GM06990 (cell line): ENCODE measurements at regions not wholly inside any gene's neighbourhood (a gene's known extent, or its start where the extent isn't known, plus 50 kb on each side); places are given as distances from the start of the nearest gene placed in this dataset.

Experiments used
- DNase-seq: peaks from one replicate; pipeline ENCODE4 v3.0.0-alpha.2; 2011; ENCODE audit not compliant: insufficient read length; ENCODE audit errors: extremely low read depth
- H3K27me3 ChIP-seq: replicated peaks from 2 replicates; pipeline ENCODE4 v1.6.0; 2011; ENCODE audit warnings: low read length; ENCODE audit not compliant: control insufficient read depth, insufficient read depth
- H3K36me3 ChIP-seq: 2 replicates; pipeline ENCODE4 v1.5.1; 2011; ENCODE audit warnings: low read length; ENCODE audit not compliant: control insufficient read depth, insufficient read depth
- H3K4me3 ChIP-seq: replicated peaks from 2 replicates; pipeline ENCODE4 v1.5.1; 2011; ENCODE audit warnings: low read depth, mild to moderate bottlenecking, control low read depth, low read length
- CTCF ChIP-seq: IDR thresholded peaks from 2 replicates; pipeline ENCODE4 v1.5.1; 2011; ENCODE audit warnings: low read length, control low read depth, mild to moderate bottlenecking, inconsistent platforms; ENCODE audit not compliant: insufficient read depth, poor library complexity, severe bottlenecking

DNA sequence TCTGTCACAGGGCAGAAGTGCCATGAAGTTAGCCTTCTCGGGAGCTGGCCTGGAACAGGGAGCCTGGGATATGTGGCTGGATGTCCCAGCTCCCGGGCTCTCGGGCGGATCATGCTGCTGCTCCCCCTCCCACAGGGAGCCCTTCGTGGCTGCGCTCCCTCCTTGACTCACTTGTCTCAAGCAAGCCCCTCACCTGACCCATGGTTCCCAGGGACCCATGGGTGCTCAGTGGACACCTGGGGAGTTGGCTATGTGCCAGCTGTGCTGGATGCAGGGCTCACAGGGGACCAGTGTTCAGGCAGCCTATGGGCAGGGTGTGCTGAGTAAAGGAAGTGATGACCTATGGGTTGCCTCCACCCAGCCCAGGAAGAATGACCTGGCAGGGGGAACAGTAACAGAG, 213.1 kb upstream of the SGCG start:
- H3K36me3 ChIP-seq, result no peaks in the 10 kb centered on the region
- TF ChIP-seq CTCF, result no peak
- H3K4me3 ChIP-seq, result no peak overlapping the region
- H3K27me3 ChIP-seq, result no peaks in the 10 kb centered on the region
- DNase-seq, result no peak

GRCh38 chr13:22979952-22980351, 200.8 kb upstream of the SGCG start:
- Histone ChIP-seq H3K36me3 (no peaks in the 10 kb centered on the region), H3K4me3 (no peak overlapping the region), H3K27me3 (no peaks in the 10 kb centered on the region; the same call in 1 of the 2 replicates)
- no peak for TF ChIP-seq CTCF
- no peak for DNase-seq

DNA sequence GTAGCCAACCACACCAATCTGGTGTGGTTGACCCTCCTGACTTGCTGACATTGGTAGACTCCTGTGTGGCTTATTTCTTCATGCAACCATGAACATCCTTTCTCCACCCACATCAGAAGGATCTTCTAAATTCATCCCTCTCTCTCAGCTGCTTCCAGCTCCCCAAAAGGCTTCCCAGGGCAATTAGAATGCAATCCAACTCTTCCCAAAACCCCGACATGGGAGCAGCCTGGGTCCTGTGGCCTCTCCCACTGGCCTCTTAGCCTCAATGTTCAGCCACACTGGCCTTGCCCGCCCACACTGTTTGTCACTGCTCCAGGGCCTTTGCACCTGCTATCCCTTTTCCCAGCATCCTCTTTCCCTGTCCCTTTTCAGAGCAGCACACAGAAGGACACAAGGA, 199.8 kb upstream of the SGCG start:
- Histone ChIP-seq H3K36me3 (no peaks in the 10 kb centered on the region), H3K27me3 (no peaks in the 10 kb centered on the region; the same call in 1 of the 2 replicates), H3K4me3 (no peak overlapping the region)
- DNase-seq, result no peak
- TF ChIP-seq CTCF, result no peak

- no peak for TF ChIP-seq CTCF
Observed at GRCh38 chr13:22993148-22993547, 187.6 kb upstream of the SGCG start.

DNA sequence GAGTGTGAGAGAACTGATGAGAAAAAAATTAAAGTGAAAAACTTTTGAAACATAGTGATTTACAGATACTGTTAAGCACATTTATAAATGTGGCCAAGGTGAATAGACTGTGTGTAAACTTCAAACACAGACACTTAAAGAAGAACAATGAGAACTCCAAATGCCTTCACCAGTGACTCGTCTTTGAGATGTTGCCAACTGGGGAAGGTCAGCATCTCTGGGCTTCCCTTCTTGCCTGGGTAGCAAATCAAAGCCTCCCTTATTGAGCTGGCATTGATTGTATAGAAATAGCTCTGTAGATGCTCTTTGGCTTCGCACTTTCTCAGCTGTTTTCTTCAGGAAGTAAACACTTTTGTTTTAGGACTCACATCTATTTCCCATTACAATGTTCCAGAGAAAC, 177.3 kb upstream of the SGCG start:
- Histone ChIP-seq H3K27me3 (no peaks in the 10 kb centered on the region), H3K4me3 (no peak overlapping the region), H3K36me3 (no peaks in the 10 kb centered on the region)
- no peak for DNase-seq
- TF ChIP-seq CTCF, result no peak

More at GRCh38 chr13:22993148-22993547, 187.6 kb upstream of the SGCG start:
- H3K4me3 ChIP-seq, result no peak overlapping the region
- no peaks in the 10 kb centered on the region for H3K36me3 ChIP-seq
- no peaks in the 10 kb centered on the region for H3K27me3 ChIP-seq
- DNase-seq, result no peak

GRCh38 chr13:23007426-23007825, 173.4 kb upstream of the SGCG start:
- TF ChIP-seq CTCF, result no peak
- no peak for DNase-seq
- no peaks in the 10 kb centered on the region for H3K27me3 ChIP-seq
- H3K4me3 ChIP-seq, result no peak overlapping the region
- no peaks in the 10 kb centered on the region for H3K36me3 ChIP-seq
